GM18909 (cell line): ENCODE measurements at regions not wholly inside any gene's neighbourhood (a gene's known extent, or its start where the extent isn't known, plus 50 kb on each side); places are given as distances from the start of the nearest gene placed in this dataset.
"Not testable (repeated sequence)": the region's sequence is repeated elsewhere in the genome, so short reads cannot be mapped to it uniquely, and the experiment has no call there.

ENCODE experiments used
- ATAC-seq: cut with Tn5 transposase; IDR thresholded peaks from one replicate; pipeline ENCODE4 v1.9.1; 2021; ENCODE audit warnings: mild to moderate bottlenecking; ENCODE audit not compliant: unreplicated experiment, poor library complexity

GRCh38 chr3:193040836-193041672, 123.4 kb upstream of the MB21D2 start:
- peak; percentile 57 for ATAC-seq

DNA sequence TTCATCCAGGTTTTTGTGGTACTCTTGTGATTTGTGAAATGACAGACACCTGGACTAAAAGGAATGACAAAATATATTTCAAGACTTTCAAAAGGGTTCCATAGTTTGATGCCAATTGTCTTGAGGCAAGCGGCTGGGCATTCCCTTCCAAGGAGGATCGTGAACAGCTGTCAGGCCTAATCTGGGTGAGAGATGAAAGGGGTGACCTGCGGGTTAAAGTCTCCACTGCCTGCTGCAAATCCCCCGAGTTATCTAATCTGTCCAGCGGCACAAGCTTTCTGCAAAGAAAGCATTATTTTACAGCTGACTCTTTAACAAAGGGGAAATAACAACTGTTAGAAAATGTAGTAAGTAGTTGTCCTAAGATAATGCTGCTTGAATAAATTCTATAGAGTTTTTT, 128.7 kb upstream of the MB21D2 start:
- no peak for ATAC-seq

DNA sequence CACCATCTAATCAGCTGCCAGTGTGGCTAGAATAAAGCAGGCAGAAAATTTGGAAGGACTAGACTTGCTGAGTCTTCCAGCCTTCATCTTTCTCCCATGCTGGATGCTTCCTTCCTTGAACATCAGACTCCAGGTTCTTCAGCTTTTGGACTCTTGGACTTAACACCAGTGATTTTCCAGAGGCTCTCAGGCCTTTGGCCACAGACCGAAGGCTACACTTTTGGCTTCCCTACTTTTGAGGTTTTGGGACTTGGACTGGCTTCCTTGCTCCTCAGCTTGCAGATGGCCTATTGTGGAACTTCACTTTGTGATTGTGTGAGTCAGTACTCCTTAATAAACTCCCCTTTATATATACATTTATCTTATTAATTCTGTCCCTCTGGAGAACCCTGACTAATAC, 129.8 kb upstream of the MB21D2 start:
- not testable (repeated sequence) for ATAC-seq

GRCh38 chr3:193048127-193048526, 130.5 kb upstream of the MB21D2 start:
- ATAC-seq = no peak

DNA sequence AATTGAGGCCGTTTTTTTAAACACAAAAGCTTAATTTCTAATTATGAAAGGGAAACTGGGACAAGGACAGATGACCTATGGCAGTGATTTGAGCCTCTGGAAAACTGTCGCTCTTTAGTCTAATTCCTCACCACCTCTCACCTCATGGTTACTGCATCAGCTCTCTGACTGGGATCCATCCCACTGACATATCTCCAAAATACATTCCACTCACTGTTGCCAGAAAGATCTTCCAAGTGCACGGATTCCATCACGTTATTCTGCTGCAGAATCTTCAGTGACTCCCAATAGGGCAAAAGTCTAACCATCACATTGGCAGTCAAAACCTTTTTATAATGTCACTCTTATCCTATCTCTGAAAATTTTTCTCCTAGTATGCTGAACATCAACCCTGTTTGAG, 132.3 kb upstream of the MB21D2 start:
- no peak for ATAC-seq

GRCh38 chr3:193051314-193051713, 133.7 kb upstream of the MB21D2 start:
- no peak for ATAC-seq

DNA sequence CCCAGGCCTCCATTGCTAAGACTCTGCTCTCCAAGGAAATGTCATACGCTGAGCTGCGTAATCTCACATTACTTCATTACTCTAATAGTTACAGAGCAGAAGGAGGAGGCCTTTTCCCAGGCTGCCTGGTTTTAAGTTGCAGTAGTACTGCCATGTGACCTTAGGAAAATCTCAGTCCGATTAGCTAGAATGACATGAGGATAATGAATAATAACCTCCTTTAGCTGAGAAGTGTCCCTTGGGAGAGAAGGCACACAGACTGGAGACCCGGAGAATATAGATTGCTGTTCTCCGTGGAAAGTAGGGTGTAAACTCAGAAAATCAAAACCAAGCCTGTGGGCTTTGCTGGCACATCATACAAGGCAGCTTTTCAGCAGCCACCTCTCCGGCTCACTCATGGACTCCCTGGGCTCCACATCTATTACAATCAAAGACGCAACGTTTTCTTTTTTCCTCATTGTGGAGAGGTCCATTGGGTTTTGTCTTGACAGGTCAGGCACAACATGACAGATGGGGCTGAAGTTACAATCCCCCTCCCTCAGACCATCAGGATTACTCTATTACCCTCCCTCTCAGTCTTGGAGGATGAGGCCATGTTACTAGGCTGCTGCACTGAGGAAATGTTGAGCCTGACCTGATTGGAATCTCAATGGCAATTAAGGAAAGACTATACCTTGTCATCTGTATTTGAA, 134.8 kb upstream of the MB21D2 start:
- ATAC-seq = no peak

- no peak for ATAC-seq
Measured at GRCh38 chr3:193053046-193053435, 135.4 kb upstream of the MB21D2 start.

DNA sequence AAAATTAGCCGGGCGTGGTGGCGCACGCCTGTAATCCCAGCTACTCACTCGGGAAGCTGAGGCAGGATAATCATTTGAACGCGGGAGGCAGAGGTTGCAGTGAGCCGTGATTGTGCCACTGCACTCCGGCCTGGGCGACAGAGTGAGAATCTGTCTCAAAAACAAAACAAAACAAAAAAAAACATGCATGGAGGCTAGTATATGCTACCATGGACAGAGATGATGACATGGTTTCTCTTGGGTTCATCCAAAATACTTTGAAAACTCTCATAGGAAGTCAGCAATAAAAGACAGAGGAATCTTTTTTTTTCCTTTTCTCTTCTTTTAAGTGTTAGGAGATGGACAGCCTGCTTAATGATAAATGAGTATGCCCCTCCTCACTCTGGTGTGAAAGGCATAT, 137.7 kb upstream of the MB21D2 start:
- no peak for ATAC-seq

DNA sequence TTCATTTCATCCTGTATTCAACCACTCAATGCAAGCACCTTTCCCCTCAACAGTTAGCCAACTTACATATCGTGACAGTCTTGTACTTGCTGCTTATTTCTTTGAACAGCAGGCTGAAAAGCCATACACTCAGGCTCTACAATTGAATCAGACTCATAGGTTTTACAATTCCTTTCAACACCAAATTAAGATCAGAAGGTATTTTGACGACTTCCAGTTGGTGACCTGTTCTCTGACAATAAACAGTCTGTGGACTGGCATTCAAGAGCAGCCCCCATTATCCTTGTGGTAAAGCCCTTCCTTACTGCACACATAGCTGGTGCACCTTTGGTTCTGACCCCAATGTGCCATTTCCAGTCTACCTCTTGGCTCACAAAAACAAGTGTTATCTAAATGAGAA, 140.0 kb upstream of the MB21D2 start:
- ATAC-seq = no peak

- no peak for ATAC-seq
Measured at GRCh38 chr3:193060748-193061546, 143.3 kb upstream of the MB21D2 start.

- ATAC-seq = no peak
Measured at GRCh38 chr3:193068365-193068764, 150.7 kb upstream of the MB21D2 start.

- ATAC-seq = not testable (repeated sequence)
Measured at GRCh38 chr3:193069732-193070131, 152.1 kb upstream of the MB21D2 start.

- no peak for ATAC-seq
Measured at GRCh38 chr3:193078996-193079753, 161.5 kb upstream of the MB21D2 start.

DNA sequence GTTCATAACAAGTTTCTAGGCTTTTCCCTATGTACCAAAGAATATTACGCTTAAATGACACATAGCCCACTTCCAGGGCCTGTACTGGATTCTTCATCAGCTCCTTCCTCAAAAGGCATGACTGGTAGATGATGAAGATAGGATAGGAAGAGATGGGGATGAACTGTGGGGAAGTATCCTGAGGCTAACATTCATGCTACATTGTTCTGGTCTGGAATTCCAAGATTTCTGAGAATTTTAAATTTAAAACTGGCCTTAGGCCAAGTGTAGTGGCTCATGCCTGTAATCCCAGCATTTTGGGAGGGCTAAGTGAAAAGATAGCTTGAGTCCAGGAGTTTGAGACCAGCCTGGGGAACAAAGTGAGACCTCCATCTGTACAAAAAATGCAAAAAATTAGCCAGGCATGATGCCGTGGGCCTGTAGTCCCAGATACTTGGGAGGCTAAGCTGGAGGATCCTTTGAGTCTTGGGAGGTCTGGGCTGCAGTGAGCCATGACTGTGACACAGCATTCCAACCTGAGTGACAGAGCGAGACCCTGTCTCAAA, 160.1 kb upstream of the PLAAT1 start:
- ATAC-seq = no peak

- no peak for ATAC-seq
Measured at GRCh38 chr3:193085655-193086054, 155.4 kb upstream of the PLAAT1 start.

GRCh38 chr3:193086681-193087080, 154.3 kb upstream of the PLAAT1 start:
- ATAC-seq = no peak

DNA sequence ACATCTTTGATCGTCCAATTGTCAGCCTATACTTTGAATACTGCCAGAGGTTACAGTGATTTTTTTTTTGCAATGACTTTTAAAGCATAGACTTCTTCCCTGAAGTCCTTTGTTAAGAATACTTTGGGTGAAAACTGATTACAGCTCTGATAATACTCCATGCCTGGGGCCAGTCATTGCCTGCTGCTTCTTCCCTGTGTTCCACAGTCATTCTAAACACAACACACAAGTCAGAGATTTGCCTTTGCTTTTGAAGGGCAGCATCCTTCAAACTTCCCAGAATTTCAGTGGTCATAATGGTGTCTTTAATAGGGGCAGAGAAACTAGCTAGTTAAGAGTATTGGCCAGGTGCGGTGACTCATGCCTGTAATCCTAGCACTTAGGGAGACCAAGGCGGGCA, 153.7 kb upstream of the PLAAT1 start:
- no peak for ATAC-seq

DNA sequence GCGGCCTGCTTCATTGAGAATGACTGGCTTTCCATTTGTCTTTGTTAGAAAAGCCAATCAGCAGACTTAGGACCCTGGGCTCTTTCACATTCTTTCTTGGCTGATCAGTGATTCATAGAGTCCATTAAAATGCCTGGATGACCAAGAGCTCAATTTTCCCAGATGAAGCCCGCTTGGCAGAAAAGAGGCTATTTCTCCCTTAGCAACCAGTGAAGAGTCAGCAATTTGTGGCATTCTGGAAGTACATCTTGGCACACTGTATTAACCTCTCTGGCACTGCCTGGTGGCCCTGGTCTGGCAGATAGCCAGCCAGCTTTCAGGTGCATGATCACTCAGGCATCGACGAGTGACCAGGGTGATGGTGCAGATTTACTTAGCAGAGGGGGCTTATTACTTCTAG, 145.7 kb upstream of the PLAAT1 start:
- ATAC-seq = no peak

GRCh38 chr3:193096076-193096475, 144.9 kb upstream of the PLAAT1 start:
- ATAC-seq = no peak
